SIG-M5 treated with dmso at 0.1 percent for 504 hours (cell line): ENCODE measurements at regions not wholly inside any gene's neighbourhood (a gene's known extent, or its start where the extent isn't known, plus 50 kb on each side); places are given as distances from the start of the nearest gene placed in this dataset.

Source experiments
- DNase-seq: peaks from one replicate; lab custom pipeline; 2025; ENCODE audit not compliant: unreplicated experiment; lab: John Stamatoyannopoulos, UW

- peak; percentile 60 for DNase-seq
Observed at GRCh38 chr12:3998968-3999792, 126.0 kb upstream of the PARP11 start.

- no peak for DNase-seq
Observed at GRCh38 chr12:3998397-3998796, 125.2 kb upstream of the PARP11 start.

GRCh38 chr12:3996322-3996721 lies 123.1 kb upstream of the PARP11 start:
- no peak for DNase-seq

- no peak for DNase-seq
Observed at GRCh38 chr12:3995306-3995705, 122.1 kb upstream of the PARP11 start.

- no peak for DNase-seq
Observed at GRCh38 chr12:3994500-3994899, 121.3 kb upstream of the PARP11 start.

GRCh38 chr12:3992945-3993344 lies 119.7 kb upstream of the PARP11 start:
- no peak for DNase-seq

- no peak for DNase-seq
Observed at GRCh38 chr12:3991798-3992580, 118.8 kb upstream of the PARP11 start.

- DNase-seq: no peak
Observed at GRCh38 chr12:3990501-3991280, 117.5 kb upstream of the PARP11 start.

GRCh38 chr12:3989218-3989550 lies 116.0 kb upstream of the PARP11 start:
- no peak for DNase-seq

- no peak for DNase-seq
Observed at GRCh38 chr12:3988519-3989217, 115.5 kb upstream of the PARP11 start.

GRCh38 chr12:3987571-3987970 lies 114.4 kb upstream of the PARP11 start:
- DNase-seq: no peak

GRCh38 chr12:3980504-3981272 lies 107.5 kb upstream of the PARP11 start:
- DNase-seq: no peak

- DNase-seq: no peak
Observed at GRCh38 chr12:3977621-3978020, 104.4 kb upstream of the PARP11 start.

GRCh38 chr12:3976351-3976938 lies 103.2 kb upstream of the PARP11 start:
- no peak for DNase-seq

- no peak for DNase-seq
Observed at GRCh38 chr12:3975652-3976051, 102.5 kb upstream of the PARP11 start.

- DNase-seq: no peak
Observed at GRCh38 chr12:3974883-3975282, 101.7 kb upstream of the PARP11 start.

GRCh38 chr12:3973973-3974644 lies 100.9 kb upstream of the PARP11 start:
- DNase-seq: no peak

GRCh38 chr12:3973269-3973884 lies 100.2 kb upstream of the PARP11 start:
- no peak for DNase-seq

GRCh38 chr12:3972576-3972975 lies 99.4 kb upstream of the PARP11 start:
- DNase-seq: no peak
